Spleen (tissue), 11 donors: ENCODE measurements at regions not wholly inside any gene's neighbourhood (a gene's known extent, or its start where the extent isn't known, plus 50 kb on each side); places are given as distances from the start of the nearest gene placed in this dataset.
"Not testable (repeated sequence)": the region's sequence is repeated elsewhere in the genome, so short reads cannot be mapped to it uniquely, and the experiment has no call there.

Source experiments
- DNase-seq: peaks from one replicate; pipeline ENCODE4 v3.0.0-alpha.2; 2020
- H3K27ac ChIP-seq, 8 donors: fragments of 200-600 bp; sonication (generic) in 7 of 8; 1 replicate in 4 of 8; 2 replicates in 4 of 8; pipeline versions ENCODE4 v1.5.0 to v1.8.0; 2016 to 2021; ENCODE audit warnings: inconsistent platforms in 4 of 8, mild to moderate bottlenecking in 4 of 8, moderate library complexity in 1 of 8
- H3K27me3 ChIP-seq, 7 donors: fragments of 200-600 bp; sonication (generic) in 6 of 7; replicated peaks in 1 of 7; 1 replicate in 4 of 7; 2 replicates in 3 of 7; pipeline versions ENCODE4 v1.5.0 to v1.8.0; 2016 to 2021; ENCODE audit warnings: inconsistent platforms in 3 of 7, mild to moderate bottlenecking in 1 of 7
- H3K36me3 ChIP-seq, 6 donors: fragments of 200-600 bp; sonication (generic) in 5 of 6; 1 replicate in 4 of 6; 2 replicates in 2 of 6; pipeline versions ENCODE4 v1.5.0 to v1.8.0; 2016 to 2021; ENCODE audit warnings: inconsistent platforms in 2 of 6
- H3K4me1 ChIP-seq, 6 donors: fragments of 200-600 bp; sonication (generic) in 5 of 6; 1 replicate in 3 of 6; 2 replicates in 3 of 6; pipeline versions ENCODE4 v1.5.0 to v1.8.0; 2016 to 2021; ENCODE audit warnings: inconsistent platforms in 3 of 6
- H3K4me3 ChIP-seq, 8 donors: fragments of 200-600 bp; sonication (generic) in 7 of 8; 1 replicate in 4 of 8; 2 replicates in 4 of 8; pipeline versions ENCODE4 v1.5.0 to v1.8.0; 2016 to 2021; ENCODE audit warnings: inconsistent platforms in 4 of 8, mild to moderate bottlenecking in 4 of 8, moderate library complexity in 2 of 8
- H3K9me3 ChIP-seq, 8 donors: fragments of 200-600 bp; sonication (generic) in 7 of 8; 1 replicate in 4 of 8; 2 replicates in 4 of 8; pipeline versions ENCODE4 v1.5.0 to v1.8.0; 2016 to 2021; ENCODE audit warnings: inconsistent platforms in 4 of 8
- CTCF ChIP-seq, 11 experiments: fragments of 200-600 bp in 7 of 11; fragments of 450-650 bp in 4 of 11; sonication (generic) in 4 of 11; IDR thresholded peaks in 8 of 11; conservative IDR thresholded peaks in 3 of 11; 1 replicate in 7 of 11; 2 replicates in 4 of 11; pipeline versions ENCODE4 v1.4.0 to v1.8.0; 2016 to 2021; ENCODE audit warnings: antibody characterized with exemption in 11 of 11, inconsistent platforms in 4 of 11, mild to moderate bottlenecking in 1 of 11
- POLR2A ChIP-seq, 3 donors: fragments of 450-650 bp; IDR thresholded peaks; one replicate each; pipeline ENCODE4 v1.5.1; 2017; ENCODE audit warnings: antibody characterized with exemption in 3 of 3, mild to moderate bottlenecking in 1 of 3
- POLR2AphosphoS5 ChIP-seq, 3 donors: sonication (generic); formaldehyde crosslinking; IDR thresholded peaks; one replicate each; pipeline ENCODE4 v1.5.1; 2017; ENCODE audit warnings: antibody characterized with exemption in 3 of 3
- WGBS, 5 donors: extraction: QIAGEN DNeasy Blood & Tissue Kit in 3 of 5; methylation state at CpG; one replicate each; pipeline versions ENCODE4 v1.1.5 to v1.1.7; 2013 to 2018; 5-methylcytosine and 5-hydroxymethylcytosine counted together
- intact Hi-C: fragments of 100-400 bp; cut with DNase I; formaldehyde crosslinking; loops from one replicate; pipeline ENCODE4 v1.15.0; 2023; ENCODE audit warnings: low total_unique reads
- donor health status: healthy with polysubstance abuse.
- donor health status: DM: no; HTN: no; CAD: no; lungs with moderate emphysema.
- donor health status: DM: no; HTN: no; CAD: no.
- donor health status: Bipolar disorder and iron deficiency.
- donor health status: healthy.
- donor health status: DM: no; HTN: no; CAD: no.
- donor health status: DM: yes; HTN: yes; CAD: no.

- WGBS, 5 donors: 80 to 86% (median 82%) methylated on average over 18 of the region's 18 CpGs
- DNase-seq: no peak
- Histone ChIP-seq H3K27me3 (peaks cover 0 to 13% (median 0%) of the 10 kb centered on the region in 7 donors), H3K9me3 (peaks cover 0 to 8% (median 0%) of the 10 kb centered on the region in 8 donors), H3K4me3 (no peak overlapping the region), H3K27ac (no peak overlapping the region), H3K4me1 (no peaks in the 10 kb centered on the region), H3K36me3 (no peaks in the 10 kb centered on the region)
- no peak for TF ChIP-seq CTCF (IDR thresholded peaks at IDR 0.05 in 8 of 11, conservative IDR thresholded peaks at IDR 0.05 in 3 of 11)
- intact Hi-C loops: no loop called here
Measured at GRCh38 chr16:87033541-87034300, 283.5 kb downstream of the C16orf95 start.

GRCh38 chr16:87034317-87034716 lies 282.9 kb downstream of the C16orf95 start:
- peaks cover 0 to 8% (median 0%) of the 10 kb centered on the region in 8 donors for H3K9me3 ChIP-seq
- no peaks in the 10 kb centered on the region for H3K36me3 ChIP-seq
- no peak for DNase-seq
- TF ChIP-seq POLR2AphosphoS5 (IDR thresholded peaks at IDR 0.05): no peak
- TF ChIP-seq POLR2A (IDR thresholded peaks at IDR 0.05): no peak
- TF ChIP-seq CTCF (IDR thresholded peaks at IDR 0.05 in 8 of 11, conservative IDR thresholded peaks at IDR 0.05 in 3 of 11): no peak
- no peak overlapping the region for H3K4me3 ChIP-seq
- H3K27ac ChIP-seq: no peak overlapping the region
- intact Hi-C loops: no loop called here
- H3K4me1 ChIP-seq: no peaks in the 10 kb centered on the region
- peaks cover 0 to 13% (median 0%) of the 10 kb centered on the region in 7 donors for H3K27me3 ChIP-seq
- 78 to 85% (median 83%) methylated on average over 4 of the region's 4 CpGs for WGBS, 5 donors

- DNase-seq: no peak
- Histone ChIP-seq H3K27ac (no peak overlapping the region), H3K9me3 (peaks cover 0 to 7% (median 0%) of the 10 kb centered on the region in 8 donors), H3K36me3 (no peaks in the 10 kb centered on the region), H3K4me1 (no peaks in the 10 kb centered on the region), H3K4me3 (no peak overlapping the region), H3K27me3 (peaks cover 0 to 19% (median 0%) of the 10 kb centered on the region in 7 donors)
- no peak for TF ChIP-seq CTCF (IDR thresholded peaks at IDR 0.05 in 8 of 11, conservative IDR thresholded peaks at IDR 0.05 in 3 of 11)
- TF ChIP-seq POLR2A (IDR thresholded peaks at IDR 0.05): no peak
- no peak for TF ChIP-seq POLR2AphosphoS5 (IDR thresholded peaks at IDR 0.05)
- 83 to 94% (median 89%) methylated on average over 7 of the region's 7 CpGs for WGBS, 5 donors
- intact Hi-C loops: no loop called here
Measured at GRCh38 chr16:87035053-87035452, 282.1 kb downstream of the C16orf95 start.

- no peaks in the 10 kb centered on the region for H3K4me1 ChIP-seq
- WGBS, 5 donors: 81 to 95% (median 88%) methylated on average over 7 of the region's 7 CpGs
- peaks cover 0 to 39% (median 0%) of the 10 kb centered on the region in 7 donors for H3K27me3 ChIP-seq
- no peak for DNase-seq
- no peaks in the 10 kb centered on the region for H3K9me3 ChIP-seq
- TF ChIP-seq CTCF (IDR thresholded peaks at IDR 0.05 in 8 of 11, conservative IDR thresholded peaks at IDR 0.05 in 3 of 11): no peak
- TF ChIP-seq POLR2AphosphoS5 (IDR thresholded peaks at IDR 0.05): no peak
- no peak for TF ChIP-seq POLR2A (IDR thresholded peaks at IDR 0.05)
- no peak overlapping the region for H3K4me3 ChIP-seq
- no peak overlapping the region for H3K27ac ChIP-seq
- intact Hi-C loops: no loop called here
- no peaks in the 10 kb centered on the region for H3K36me3 ChIP-seq
Measured at GRCh38 chr16:87037012-87037411, 280.2 kb downstream of the C16orf95 start.

- H3K4me3 ChIP-seq, H3K27ac ChIP-seq, H3K4me1 ChIP-seq, DNase-seq, H3K9me3 ChIP-seq, intact Hi-C loops, H3K36me3 ChIP-seq: not testable (repeated sequence)
- 55 to 79% (median 66%) methylated on average over 3 of the region's 3 CpGs for WGBS, 5 donors
- H3K27me3 ChIP-seq: peaks cover 0 to 45% (median 0%) of the 10 kb centered on the region in 7 donors
Measured at GRCh38 chr16:87038528-87038927, 278.7 kb downstream of the C16orf95 start.
